Astrocyte (in vitro differentiated cells and primary cell): ENCODE measurements at regions not wholly inside any gene's neighbourhood (a gene's known extent, or its start where the extent isn't known, plus 50 kb on each side); places are given as distances from the start of the nearest gene placed in this dataset.

Source experiments
- CTCF ChIP-seq: IDR thresholded peaks from 2 replicates; pipeline ENCODE4 v1.5.1; 2011; ENCODE audit warnings: low read depth, mild to moderate bottlenecking, inconsistent platforms, low read length, moderate library complexity; ENCODE audit not compliant: insufficient read depth
- EZH2 ChIP-seq: IDR thresholded peaks from 2 replicates; pipeline ENCODE4 v1.6.1; 2012; ENCODE audit warnings: mild to moderate bottlenecking, low read length, inconsistent platforms; ENCODE audit not compliant: insufficient read depth

- TF ChIP-seq CTCF (no peak), EZH2 (no peak)
These were observed 202.6 kb downstream of the TMA16 start for GRCh38 chr4:163697121-163697520.
